ENCODE measurements at regions not wholly inside any gene's neighbourhood (a gene's known extent, or its start where the extent isn't known, plus 50 kb on each side); places are given as distances from the start of the nearest gene placed in this dataset. TPM values are rescaled to one million over a fixed set of nuclear protein-coding genes. Genes with fewer than 3 reads are reported as not detected.

DNA sequence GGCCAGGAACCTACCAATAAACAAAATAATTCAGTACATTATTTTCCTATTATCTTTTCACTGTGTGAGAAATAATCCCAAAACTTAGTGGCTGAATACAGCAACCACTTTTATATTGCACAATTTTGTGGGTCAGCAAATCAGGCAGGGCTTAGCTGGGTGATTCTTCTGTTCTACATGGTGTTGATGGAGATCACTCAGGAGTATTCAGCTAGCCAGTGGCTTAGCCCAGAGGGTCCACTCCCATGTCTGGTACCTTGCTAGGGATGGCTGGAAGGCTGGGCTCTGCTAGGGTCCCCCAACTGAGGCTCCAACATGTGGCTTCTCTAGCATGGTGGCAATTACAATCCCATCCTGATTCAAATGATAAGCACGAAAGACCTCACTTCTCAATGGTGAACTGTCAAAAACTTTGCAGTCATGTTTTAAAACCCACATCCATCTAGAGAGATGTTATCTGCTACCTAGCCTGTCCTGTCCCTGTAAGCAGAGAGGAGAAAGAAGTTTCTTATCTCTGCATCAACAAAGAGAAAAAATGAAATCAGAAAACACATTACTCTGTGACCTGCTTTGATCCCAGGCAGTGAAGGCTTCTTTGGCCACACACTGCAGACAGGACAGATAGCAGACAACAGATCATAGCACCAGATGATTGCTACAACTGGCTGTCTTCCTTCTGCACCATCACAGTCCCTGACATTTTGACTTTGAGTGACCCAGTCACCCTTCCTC is 51.0 kb upstream of the MYL2 start:
- Mint-ChIP-seq H3K36me3 (ENCODE audit: low read depth) (no peaks in the 10 kb centered on the region), H3K4me1 (peaks cover 11% of the 10 kb centered on the region), H3K27ac (ENCODE audit: unreplicated experiment) (no peak overlapping the region), H3K4me3 (no peak overlapping the region), H3K27me3 (ENCODE audit: low read depth) (peaks cover 5% of the 10 kb centered on the region), H3K9me3 (peaks cover 4% of the 10 kb centered on the region)
- TF ChIP-seq, protein P1, sequence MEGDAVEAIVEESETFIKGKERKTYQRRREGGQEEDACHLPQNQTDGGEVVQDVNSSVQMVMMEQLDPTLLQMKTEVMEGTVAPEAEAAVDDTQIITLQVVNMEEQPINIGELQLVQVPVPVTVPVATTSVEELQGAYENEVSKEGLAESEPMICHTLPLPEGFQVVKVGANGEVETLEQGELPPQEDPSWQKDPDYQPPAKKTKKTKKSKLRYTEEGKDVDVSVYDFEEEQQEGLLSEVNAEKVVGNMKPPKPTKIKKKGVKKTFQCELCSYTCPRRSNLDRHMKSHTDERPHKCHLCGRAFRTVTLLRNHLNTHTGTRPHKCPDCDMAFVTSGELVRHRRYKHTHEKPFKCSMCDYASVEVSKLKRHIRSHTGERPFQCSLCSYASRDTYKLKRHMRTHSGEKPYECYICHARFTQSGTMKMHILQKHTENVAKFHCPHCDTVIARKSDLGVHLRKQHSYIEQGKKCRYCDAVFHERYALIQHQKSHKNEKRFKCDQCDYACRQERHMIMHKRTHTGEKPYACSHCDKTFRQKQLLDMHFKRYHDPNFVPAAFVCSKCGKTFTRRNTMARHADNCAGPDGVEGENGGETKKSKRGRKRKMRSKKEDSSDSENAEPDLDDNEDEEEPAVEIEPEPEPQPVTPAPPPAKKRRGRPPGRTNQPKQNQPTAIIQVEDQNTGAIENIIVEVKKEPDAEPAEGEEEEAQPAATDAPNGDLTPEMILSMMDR (conservative IDR thresholded peaks at IDR 0.05) = no peak
- no peak for DNase-seq (ENCODE audit: low read depth, low spot score)

Small RNA genes in the stretch of these regions (microRNA-seq; reads per million reads assigned to microRNA genes)
- not detected for gene MIR6760

Measured in neural crest cell (in vitro differentiated cells).